HG02981 (cell line): ENCODE measurements at regions not wholly inside any gene's neighbourhood (a gene's known extent, or its start where the extent isn't known, plus 50 kb on each side); places are given as distances from the start of the nearest gene placed in this dataset.
A peak's percentile ranks its signal among the peaks of the same experiment; 100 is the strongest.
"Not testable (repeated sequence)": the region's sequence is repeated elsewhere in the genome, so short reads cannot be mapped to it uniquely, and the experiment has no call there.

Source experiments
- ATAC-seq: cut with Tn5 transposase; IDR thresholded peaks from one replicate; pipeline ENCODE4 v1.9.1; 2021; ENCODE audit warnings: mild to moderate bottlenecking, moderate library complexity; ENCODE audit not compliant: unreplicated experiment

- ATAC-seq, result no peak
Observed at GRCh38 chr4:141340458-141340857, 119.8 kb downstream of the ZNF330 start.

- no peak for ATAC-seq
Observed at GRCh38 chr4:141346144-141346543, 125.4 kb downstream of the ZNF330 start.

GRCh38 chr4:141347684-141348083 is 127.0 kb downstream of the ZNF330 start:
- ATAC-seq, result no peak

DNA sequence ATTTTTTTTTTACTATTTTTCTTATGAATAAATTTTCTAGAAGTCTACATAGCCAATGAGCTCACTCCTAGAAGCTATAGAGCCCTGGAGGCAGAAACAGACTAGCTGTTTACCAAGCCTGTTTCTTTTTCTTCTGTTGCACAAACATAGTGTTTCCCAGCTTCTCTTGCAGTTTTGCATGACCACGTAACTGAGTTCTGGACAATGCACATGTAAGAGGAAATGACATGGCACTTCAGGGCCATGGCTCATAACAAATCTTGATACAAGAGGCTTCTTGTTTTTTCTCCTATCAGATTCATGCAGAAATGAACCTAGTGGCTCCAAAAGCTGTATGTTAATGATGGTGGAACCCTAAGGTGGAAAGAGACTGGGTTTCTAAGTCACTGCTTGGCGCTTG is 127.4 kb downstream of the ZNF330 start:
- ATAC-seq, result peak; percentile 57

GRCh38 chr4:141348573-141348972 is 127.9 kb downstream of the ZNF330 start:
- ATAC-seq, result no peak

DNA sequence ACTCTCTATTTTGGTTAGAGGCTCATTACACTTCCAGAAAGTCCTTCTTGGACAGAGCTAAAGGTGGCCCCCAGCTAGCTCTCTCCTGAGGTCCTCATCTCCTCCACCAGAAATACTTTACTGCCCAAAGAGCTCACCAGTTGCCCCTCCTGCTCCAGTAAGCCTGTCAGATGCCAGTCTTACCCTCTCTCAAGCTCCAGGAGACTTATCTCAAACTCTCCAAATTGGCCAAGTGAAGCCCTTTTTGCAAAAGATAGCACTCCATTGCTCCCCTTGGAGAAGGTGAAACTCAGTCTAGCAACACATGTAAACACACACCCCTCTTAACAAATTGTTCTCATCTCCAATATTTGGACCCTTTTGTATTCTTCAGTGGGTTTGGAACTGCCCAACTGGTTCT is 128.5 kb downstream of the ZNF330 start:
- no peak for ATAC-seq

- no peak for ATAC-seq
Observed at GRCh38 chr4:141350122-141350905, 129.6 kb downstream of the ZNF330 start.

DNA sequence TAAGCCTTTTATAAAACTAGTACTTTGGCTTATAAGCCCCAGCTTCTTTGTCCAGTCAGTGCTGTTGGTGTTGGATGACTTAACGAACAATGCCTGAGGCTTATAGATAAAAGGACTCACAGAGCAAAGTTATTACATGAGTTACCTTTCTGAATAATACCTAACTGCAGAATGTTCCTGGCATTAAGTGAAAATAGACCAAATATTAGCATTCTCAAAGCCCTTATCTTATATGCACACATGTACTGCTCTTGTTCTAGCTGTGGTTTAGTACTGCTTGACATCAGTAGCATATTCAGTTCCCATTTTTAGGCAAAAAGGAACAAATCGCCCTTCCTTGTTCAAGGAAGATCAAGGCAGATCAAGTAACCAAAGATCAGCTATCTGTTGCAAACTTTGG is 131.6 kb downstream of the ZNF330 start:
- no peak for ATAC-seq

DNA sequence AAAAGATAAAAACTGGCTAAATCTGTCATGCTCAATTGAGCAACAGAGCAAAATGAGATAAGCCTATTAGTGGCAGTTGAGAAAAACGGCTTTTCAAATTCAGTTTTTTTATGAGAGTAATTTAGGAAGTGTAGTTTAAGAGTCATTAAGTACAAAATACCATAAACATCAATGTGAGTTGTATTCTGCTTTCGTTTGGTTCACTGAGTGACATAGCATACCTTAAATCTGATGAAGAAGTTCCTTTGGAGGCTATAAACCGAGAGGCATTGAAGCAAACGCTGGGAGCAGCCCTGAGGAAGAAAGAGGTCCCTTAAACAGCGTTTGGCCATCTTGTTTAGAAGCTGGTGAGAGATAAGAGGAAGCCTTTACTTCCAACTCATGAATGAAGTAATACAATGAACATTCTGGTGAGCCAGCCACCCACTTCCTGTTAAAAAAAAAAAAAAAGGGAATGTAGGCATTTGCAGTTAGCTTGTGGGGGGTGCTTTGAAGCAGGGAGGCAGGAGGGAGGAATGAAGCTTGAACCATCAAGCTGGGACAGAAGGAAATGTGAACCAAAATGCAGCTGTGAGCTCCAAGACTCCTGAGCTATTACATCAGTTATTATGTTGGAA is 132.3 kb downstream of the ZNF330 start:
- ATAC-seq, result no peak

GRCh38 chr4:141356321-141356962 is 135.7 kb downstream of the ZNF330 start:
- no peak for ATAC-seq

- ATAC-seq, result no peak
Observed at GRCh38 chr4:141356963-141357335, 136.3 kb downstream of the ZNF330 start.

DNA sequence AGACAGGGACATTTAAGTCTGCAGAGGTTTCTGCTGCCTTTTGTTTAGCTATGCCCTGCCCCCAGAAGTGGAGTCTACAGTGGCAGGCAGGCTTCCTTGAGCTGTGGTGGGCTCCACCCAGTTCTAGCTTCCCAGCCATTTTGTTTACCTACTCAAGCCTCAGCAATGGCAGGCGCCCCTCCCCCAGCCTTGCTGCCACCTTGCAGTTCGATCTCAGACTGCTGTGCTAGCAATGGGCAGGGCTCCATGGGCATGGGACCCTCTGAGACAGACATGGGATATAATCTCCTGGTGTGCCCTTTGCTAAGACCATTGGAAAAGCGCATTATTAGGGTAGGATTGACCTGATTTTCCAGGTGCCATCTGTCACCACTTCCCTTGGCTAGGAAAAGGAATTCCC is 147.5 kb downstream of the ZNF330 start:
- ATAC-seq, result not testable (repeated sequence)

- ATAC-seq, result no peak
Observed at GRCh38 chr4:141371206-141371605, 150.5 kb downstream of the ZNF330 start.

- no peak for ATAC-seq
Observed at GRCh38 chr4:141375855-141376254, 155.2 kb downstream of the ZNF330 start.

- no peak for ATAC-seq
Observed at GRCh38 chr4:141376769-141377168, 156.1 kb downstream of the ZNF330 start.

GRCh38 chr4:141387299-141387698 is 166.6 kb downstream of the ZNF330 start:
- ATAC-seq, result no peak

- no peak for ATAC-seq
Observed at GRCh38 chr4:141388481-141388880, 167.8 kb downstream of the ZNF330 start.

DNA sequence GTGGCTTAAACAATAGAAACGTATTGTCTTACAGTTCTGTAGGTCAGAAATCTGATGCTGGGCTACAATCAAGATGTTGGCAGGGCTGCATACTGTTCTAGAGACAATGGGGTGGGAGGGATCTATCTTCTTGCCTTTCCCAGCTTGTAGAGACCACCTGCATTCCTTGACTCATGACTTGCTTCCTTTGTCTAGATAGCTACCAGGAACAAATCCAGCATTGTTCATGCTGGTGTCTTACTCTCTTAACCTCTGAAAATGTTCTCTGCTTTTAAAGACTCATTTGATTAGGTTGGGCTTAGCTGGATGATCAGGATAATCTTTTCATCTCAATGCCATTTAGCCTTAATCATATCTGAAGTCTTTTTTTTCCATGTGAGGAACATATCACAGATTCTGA is 169.0 kb downstream of the ZNF330 start:
- no peak for ATAC-seq

DNA sequence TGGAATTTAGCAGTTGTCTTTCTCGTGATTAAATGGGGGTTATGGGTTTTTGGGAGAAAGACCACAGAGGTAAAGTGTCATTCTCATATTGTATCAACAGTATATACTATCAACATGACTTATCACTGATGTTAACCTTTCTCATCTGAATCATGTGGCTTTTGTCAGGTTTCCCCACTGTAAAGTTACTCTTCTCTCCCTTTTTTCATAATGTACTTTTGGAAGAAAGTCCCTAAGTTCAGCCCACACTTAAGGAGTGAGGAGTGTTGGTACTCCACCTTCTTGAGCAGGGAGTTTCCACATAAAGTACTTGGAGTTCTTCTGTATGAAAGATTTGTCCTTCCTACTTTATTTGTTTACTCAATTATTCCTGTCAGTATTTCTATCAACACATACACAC is 169.9 kb downstream of the ZNF330 start:
- ATAC-seq, result no peak

DNA sequence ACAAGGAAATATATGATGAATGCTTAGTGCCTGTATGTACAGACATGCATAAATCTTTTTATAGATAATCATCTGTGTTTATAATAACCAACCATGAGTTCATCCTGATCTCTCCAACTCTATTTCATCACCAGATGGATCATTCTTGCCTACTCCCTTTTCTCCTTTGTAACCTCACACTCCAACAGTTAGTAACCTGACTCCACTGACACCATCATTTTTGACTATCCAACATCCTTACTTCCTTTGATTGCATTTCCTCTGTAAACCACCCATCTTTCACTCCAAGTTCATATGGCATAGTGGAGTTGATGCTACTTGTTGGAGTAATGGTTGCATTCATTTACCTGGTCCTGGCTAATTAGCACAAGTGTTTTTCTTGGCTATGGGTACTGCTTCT is 170.6 kb downstream of the ZNF330 start:
- ATAC-seq, result no peak

DNA sequence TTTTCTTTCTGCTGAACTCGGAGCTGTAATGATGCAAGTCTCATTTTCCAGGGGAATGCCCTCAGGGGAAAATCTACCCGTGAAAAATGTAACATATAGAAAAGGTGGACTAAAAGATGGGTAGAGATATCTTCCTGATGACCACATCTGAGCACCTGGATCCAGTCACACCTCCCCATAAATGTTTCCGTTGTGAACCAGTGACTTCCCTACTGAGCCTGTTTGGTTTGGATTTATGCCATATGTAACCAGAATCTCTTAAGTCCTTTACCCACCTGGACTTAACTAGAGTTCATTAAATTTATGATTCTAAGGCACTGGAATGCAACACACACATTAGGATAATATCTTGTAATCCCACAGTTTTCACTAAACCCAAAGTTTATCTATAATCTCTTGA is 171.1 kb downstream of the ZNF330 start:
- ATAC-seq, result no peak

GRCh38 chr4:141395246-141395830 is 174.6 kb downstream of the ZNF330 start:
- no peak for ATAC-seq
